H1 (cell line): ENCODE measurements at regions not wholly inside any gene's neighbourhood (a gene's known extent, or its start where the extent isn't known, plus 50 kb on each side); places are given as distances from the start of the nearest gene placed in this dataset.

Experiments
- CTCF ChIA-PET: fragments of 300-600 bp; sonication (Branson Sonifier 250); formaldehyde crosslinking; loops from one replicate; lab custom pipeline; 2021; ENCODE audit not compliant: partially characterized antibody; lab: Charles Lee
- POLR2A ChIA-PET: fragments of 300-600 bp; sonication (Branson Sonifier 250); formaldehyde crosslinking; loops from one replicate; lab custom pipeline; 2021; ENCODE audit warnings: inconsistent platforms; ENCODE audit not compliant: partially characterized antibody; lab: Charles Lee
- DNase-seq, 2 experiments: peaks; one replicate each; pipeline versions ENCODE4 v3.0.0 to v3.0.0-alpha.2; 2010 to 2022; ENCODE audit warnings: low spot score in 2 of 2, low read depth in 1 of 2, mixed read lengths in 1 of 2
- FAIRE-seq: peaks from 2 replicates; lab custom pipeline; 2011; peaks lifted over from hg19 to GRCh38; lab: Jason Lieb, UNC
- H2AFZ ChIP-seq: 2 replicates; pipeline ENCODE4 v1.8.1; 2012; ENCODE audit warnings: low read length, inconsistent platforms
- H2AK5ac ChIP-seq: 2 replicates; pipeline ENCODE4 v1.6.1; 2013; ENCODE audit warnings: low read depth, low read length
- H2BK120ac ChIP-seq: replicated peaks from 2 replicates; pipeline ENCODE3; 2013; ENCODE audit warnings: low read depth, low read length, inconsistent platforms
- H2BK12ac ChIP-seq: 2 replicates; pipeline ENCODE4 v1.6.1; 2013; ENCODE audit warnings: low read depth, low read length
- H2BK15ac ChIP-seq: 2 replicates; pipeline ENCODE4 v1.6.1; 2013; ENCODE audit warnings: low read length
- H2BK20ac ChIP-seq: 2 replicates; pipeline ENCODE4 v1.6.1; 2013; ENCODE audit warnings: low read length
- H2BK5ac ChIP-seq: 2 replicates; pipeline ENCODE4 v1.6.1; 2013; ENCODE audit warnings: low read depth, low read length
- H3K14ac ChIP-seq: 2 replicates; pipeline ENCODE4 v1.6.1; 2013; ENCODE audit warnings: inconsistent platforms; ENCODE audit not compliant: insufficient read length
- H3K18ac ChIP-seq: 2 replicates; pipeline ENCODE4 v1.6.1; 2013; ENCODE audit warnings: low read length; ENCODE audit errors: extremely low read depth
- H3K23ac ChIP-seq: 2 replicates; pipeline ENCODE4 v1.6.1; 2013; ENCODE audit warnings: inconsistent platforms; ENCODE audit not compliant: insufficient read length
- H3K23me2 ChIP-seq: 2 replicates; pipeline ENCODE4 v1.6.1; 2013; ENCODE audit warnings: low read depth, low read length
- H3K27ac ChIP-seq: 2 replicates; pipeline ENCODE4 v1.6.1; 2011; ENCODE audit warnings: low read depth, low read length, inconsistent platforms
- H3K27me3 ChIP-seq, 4 experiments: replicated peaks in 1 of 4; 1 replicate in 1 of 4; 2 replicates in 3 of 4; pipeline versions ENCODE4 v1.6.1 to v1.8.1; 2011 to 2013; ENCODE audit warnings: low read length in 3 of 4, mild to moderate bottlenecking in 3 of 4, inconsistent platforms in 2 of 4, mixed read lengths in 2 of 4, moderate library complexity in 1 of 4; ENCODE audit not compliant: control insufficient read depth in 3 of 4, insufficient read depth in 3 of 4; ENCODE audit errors: extremely low read depth in 1 of 4
- H3K36me3 ChIP-seq, 4 experiments: 2 replicates each; pipeline versions ENCODE4 v1.6.1 to v1.8.1; 2011 to 2013; ENCODE audit warnings: mild to moderate bottlenecking in 4 of 4, low read length in 3 of 4, moderate library complexity in 2 of 4, control low read depth in 1 of 4, inconsistent platforms in 1 of 4; ENCODE audit not compliant: insufficient read depth in 4 of 4, control insufficient read depth in 2 of 4
- H3K4ac ChIP-seq: replicated peaks from 2 replicates; pipeline ENCODE3; 2013; ENCODE audit warnings: low read length, low read depth, mixed read lengths, inconsistent platforms; ENCODE audit not compliant: insufficient read length
- H3K4me1 ChIP-seq, 4 experiments: replicated peaks in 1 of 4; 1 replicate in 1 of 4; 2 replicates in 3 of 4; pipeline versions ENCODE4 v1.6.1 to v1.8.1; 2011 to 2013; ENCODE audit warnings: low read length in 3 of 4, inconsistent platforms in 2 of 4, mixed read lengths in 1 of 4; ENCODE audit not compliant: insufficient read depth in 4 of 4, control insufficient read depth in 3 of 4
- H3K4me2 ChIP-seq, 2 experiments: 2 replicates each; pipeline versions ENCODE4 v1.6.1 to v1.8.1; 2011 to 2013; ENCODE audit warnings: low read depth in 2 of 2, low read length in 2 of 2, control low read depth in 1 of 2, inconsistent platforms in 1 of 2, mild to moderate bottlenecking in 1 of 2; ENCODE audit not compliant: insufficient read depth in 1 of 2
- H3K4me3 ChIP-seq, 4 experiments: fragments of 200-600, 300-600 bp in 1 of 4; sonication (generic), shearing (Covaris generic), sonication (Bioruptor Twin) in 1 of 4; 2 replicates each; pipeline versions ENCODE4 v1.5.1 to v1.8.1; 2011 to 2016; ENCODE audit warnings: low read length in 4 of 4, low read depth in 3 of 4, control low read depth in 2 of 4, inconsistent platforms in 2 of 4, mild to moderate bottlenecking in 2 of 4, mixed read lengths in 1 of 4, moderate library complexity in 1 of 4; ENCODE audit not compliant: insufficient read depth in 2 of 4; ENCODE audit errors: extremely low read depth in 1 of 4
- H3K56ac ChIP-seq: replicated peaks from 2 replicates; pipeline ENCODE3; 2013; ENCODE audit warnings: low read depth, mild to moderate bottlenecking, mixed read lengths, low read length, inconsistent platforms; ENCODE audit not compliant: insufficient read length
- H3K79me1 ChIP-seq: 2 replicates; pipeline ENCODE4 v1.6.1; 2013; ENCODE audit warnings: low read depth, low read length, control low read depth
- H3K79me2 ChIP-seq, 2 experiments: 2 replicates each; pipeline versions ENCODE4 v1.6.1 to v1.8.1; 2012 to 2013; ENCODE audit warnings: low read length in 2 of 2, mild to moderate bottlenecking in 2 of 2, inconsistent platforms in 1 of 2; ENCODE audit not compliant: insufficient read depth in 2 of 2, control insufficient read depth in 1 of 2
- H3K9ac ChIP-seq, 4 experiments: replicated peaks in 1 of 4; 1 replicate in 1 of 4; 2 replicates in 3 of 4; pipeline versions ENCODE4 v1.6.1 to v1.8.1; 2011 to 2013; ENCODE audit warnings: low read depth in 3 of 4, low read length in 3 of 4, control low read depth in 2 of 4, mild to moderate bottlenecking in 2 of 4, moderate library complexity in 2 of 4, inconsistent platforms in 1 of 4; ENCODE audit errors: extremely low read depth in 1 of 4
- H3K9me3 ChIP-seq, 2 experiments: 2 replicates each; pipeline versions ENCODE4 v1.6.1 to v1.8.1; 2012 to 2013; ENCODE audit warnings: mild to moderate bottlenecking in 2 of 2, moderate library complexity in 2 of 2, control low read depth in 1 of 2, inconsistent platforms in 1 of 2, low read depth in 1 of 2, low read length in 1 of 2, mixed read lengths in 1 of 2; ENCODE audit not compliant: insufficient read depth in 2 of 2
- H4K20me1 ChIP-seq, 2 experiments: replicated peaks in 1 of 2; 2 replicates each; pipeline versions ENCODE3 to v1.8.1; 2011 to 2013; ENCODE audit warnings: inconsistent platforms in 2 of 2, low read length in 2 of 2, mild to moderate bottlenecking in 1 of 2; ENCODE audit not compliant: insufficient read depth in 2 of 2, control insufficient read depth in 1 of 2
- H4K5ac ChIP-seq: 2 replicates; pipeline ENCODE4 v1.6.1; 2013; ENCODE audit warnings: low read length, low read depth, mixed read lengths, inconsistent platforms; ENCODE audit not compliant: insufficient read length
- H4K8ac ChIP-seq: 2 replicates; pipeline ENCODE4 v1.8.0; 2013; ENCODE audit warnings: mild to moderate bottlenecking, moderate library complexity, low read length, inconsistent platforms; ENCODE audit not compliant: insufficient read depth; ENCODE audit errors: extremely low read depth
- H4K91ac ChIP-seq: replicated peaks from 2 replicates; pipeline ENCODE3; 2013; ENCODE audit warnings: low read length, mixed read lengths, inconsistent platforms; ENCODE audit not compliant: insufficient read length
- ATF2 ChIP-seq: IDR thresholded peaks from 2 replicates; pipeline ENCODE4 v1.6.1; 2012; ENCODE audit warnings: low read length, inconsistent platforms
- CBX5 ChIP-seq: fragments of 300-800, 300-1000 bp; sonication (generic); IDR thresholded peaks from 2 replicates; pipeline ENCODE4 v1.7.1; 2016; ENCODE audit warnings: antibody characterized with exemption, low read length, low read depth
- SIRT6 ChIP-seq: IDR thresholded peaks from one replicate; pipeline ENCODE4 v1.7.1; 2012; ENCODE audit warnings: low read length, inconsistent platforms
- SP1 ChIP-seq: IDR thresholded peaks from 2 replicates; pipeline ENCODE4 v1.6.1; 2011; ENCODE audit warnings: low read depth, low read length
- TAF7 ChIP-seq: optimal IDR thresholded peaks from 2 replicates; pipeline ENCODE3; 2011; ENCODE audit warnings: low read depth, mild to moderate bottlenecking, inconsistent platforms, low read length, moderate library complexity, borderline replicate concordance
- TF ChIP-seq, protein P1 (sequence below), 3 experiments: IDR thresholded peaks; 1 replicate in 2 of 3; 2 replicates in 1 of 3; pipeline versions ENCODE4 v1.5.1 to v1.6.1; 2011; ENCODE audit warnings: low read length in 3 of 3, mild to moderate bottlenecking in 3 of 3, inconsistent platforms in 2 of 3, low read depth in 1 of 3, moderate library complexity in 1 of 3; ENCODE audit not compliant: insufficient read depth in 1 of 3; ENCODE audit errors: control extremely low read depth in 1 of 3

GRCh38 chr9:21687351-21687750 is 115.1 kb upstream of the MTAP start:
- Histone ChIP-seq H3K23me2 (no peaks in the 10 kb centered on the region), H3K79me2 (no peaks in the 10 kb centered on the region), H3K27me3 (no peaks in the 10 kb centered on the region), H2AK5ac (no peak overlapping the region), H3K56ac (no peak overlapping the region), H2BK120ac (no peak overlapping the region), H3K4me1 (no peaks in the 10 kb centered on the region), H2AFZ (no peak overlapping the region), H2BK5ac (no peak overlapping the region), H3K18ac (no peak overlapping the region), H4K91ac (no peak overlapping the region), H3K14ac (no peak overlapping the region), H3K4me3 (no peak overlapping the region), H3K9ac (no peak overlapping the region), H3K4ac (no peak overlapping the region), H3K79me1 (no peaks in the 10 kb centered on the region), H3K4me2 (no peak overlapping the region), H2BK20ac (no peak overlapping the region), H4K8ac (no peak overlapping the region), H3K23ac (no peak overlapping the region), H2BK12ac (no peak overlapping the region), H4K20me1 (no peaks in the 10 kb centered on the region), H3K36me3 (no peaks in the 10 kb centered on the region), H4K5ac (no peak overlapping the region), H3K9me3 (no peaks in the 10 kb centered on the region), H2BK15ac (no peak overlapping the region), H3K27ac (no peak overlapping the region)
- ChIA-PET POLR2A (no interaction called here), CTCF (interaction anchor here (1.4 kb wide), 1 partner anchor 295 kb away, joined by 3 read pairs; no protein-coding TSS in a partner anchor)
- no peak for FAIRE-seq
- no peak for DNase-seq
- TF ChIP-seq CBX5 (no peak), ATF2 (no peak), SP1 (no peak), TAF7 (no peak), SIRT6 (no peak)
- TF ChIP-seq, protein P1, sequence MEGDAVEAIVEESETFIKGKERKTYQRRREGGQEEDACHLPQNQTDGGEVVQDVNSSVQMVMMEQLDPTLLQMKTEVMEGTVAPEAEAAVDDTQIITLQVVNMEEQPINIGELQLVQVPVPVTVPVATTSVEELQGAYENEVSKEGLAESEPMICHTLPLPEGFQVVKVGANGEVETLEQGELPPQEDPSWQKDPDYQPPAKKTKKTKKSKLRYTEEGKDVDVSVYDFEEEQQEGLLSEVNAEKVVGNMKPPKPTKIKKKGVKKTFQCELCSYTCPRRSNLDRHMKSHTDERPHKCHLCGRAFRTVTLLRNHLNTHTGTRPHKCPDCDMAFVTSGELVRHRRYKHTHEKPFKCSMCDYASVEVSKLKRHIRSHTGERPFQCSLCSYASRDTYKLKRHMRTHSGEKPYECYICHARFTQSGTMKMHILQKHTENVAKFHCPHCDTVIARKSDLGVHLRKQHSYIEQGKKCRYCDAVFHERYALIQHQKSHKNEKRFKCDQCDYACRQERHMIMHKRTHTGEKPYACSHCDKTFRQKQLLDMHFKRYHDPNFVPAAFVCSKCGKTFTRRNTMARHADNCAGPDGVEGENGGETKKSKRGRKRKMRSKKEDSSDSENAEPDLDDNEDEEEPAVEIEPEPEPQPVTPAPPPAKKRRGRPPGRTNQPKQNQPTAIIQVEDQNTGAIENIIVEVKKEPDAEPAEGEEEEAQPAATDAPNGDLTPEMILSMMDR (IDR thresholded peaks at IDR 0.05; ENCODE audit: control extremely low read depth in 1 of 3, insufficient read depth in 1 of 3, low read depth in 1 of 3, low read length in 3 of 3) = no peak
